ENCODE measurements at regions not wholly inside any gene's neighbourhood (a gene's known extent, or its start where the extent isn't known, plus 50 kb on each side); places are given as distances from the start of the nearest gene placed in this dataset.

GRCh38 chr16:5215901-5216300, 118.3 kb upstream of the EEF2KMT start:
- intact Hi-C loops (cut with micrococcal nuclease) (no loop called here), in situ Hi-C loops (cut with MboI; ENCODE audit: low sequenced_read_pairs) (no loop called here), dilution Hi-C loops (cut with HindIII; ENCODE audit: low sequenced_read_pairs, unreplicated experiment) (no loop called here)
- Histone ChIP-seq H2BK5ac (ENCODE audit: low read depth, low read length, poor library complexity, severe bottlenecking) (no peak overlapping the region), H3K9ac (ENCODE audit: low read depth, low read length) (no peak overlapping the region), H4K8ac (ENCODE audit: low read depth in 2 of 2, low read length in 2 of 2) (no peak overlapping the region), H3K14ac (replicated peaks; ENCODE audit: low read depth, low read length) (no peak overlapping the region), H2AK5ac (ENCODE audit: low read depth, low read length) (no peak overlapping the region), H2AK9ac (replicated peaks; ENCODE audit: low read depth, low read length, poor library complexity) (no peak overlapping the region), H2BK120ac (ENCODE audit: low read depth, low read length) (no peak overlapping the region), H3K4me2 (ENCODE audit: low read depth, low read length) (no peak overlapping the region), H3K4me1 (ENCODE audit: control insufficient read depth, insufficient read depth, low read length) (no peaks in the 10 kb centered on the region), H3K4me3 (ENCODE audit: insufficient read depth, low read depth, low read length) (no peak overlapping the region), H3K4ac (ENCODE audit: low read depth, low read length) (no peak overlapping the region), H2BK20ac (ENCODE audit: low read depth, low read length) (no peak overlapping the region), H3K56ac (ENCODE audit: extremely low read depth, insufficient read depth, low read length) (no peak overlapping the region), H3K36me3 (ENCODE audit: control insufficient read depth, insufficient read depth, low read length) (no peaks in the 10 kb centered on the region), H3K27ac (ENCODE audit: insufficient read depth, low read length) (no peak overlapping the region), H3K18ac (ENCODE audit: low read depth, low read length) (no peak overlapping the region), H3K79me1 (ENCODE audit: low read depth in 1 of 2, low read length in 2 of 2) (no peaks in the 10 kb centered on the region), H3K27me3 (ENCODE audit: control insufficient read depth, insufficient read depth, low read length) (no peaks in the 10 kb centered on the region), H3K9me3 (ENCODE audit: control insufficient read depth, insufficient read depth, low read length) (peaks cover 12% of the 10 kb centered on the region), H4K91ac (ENCODE audit: insufficient read depth, low read depth, low read length) (no peak overlapping the region), H2AFZ (replicated peaks; ENCODE audit: low read length, poor library complexity) (no peak overlapping the region), H3K23ac (ENCODE audit: low read depth, low read length) (no peak overlapping the region), H4K20me1 (ENCODE audit: insufficient read depth, low read length) (no peaks in the 10 kb centered on the region), H3K9me1 (ENCODE audit: insufficient read depth, low read length) (no peaks in the 10 kb centered on the region), H2BK15ac (ENCODE audit: low read depth, low read length) (no peak overlapping the region), H4K5ac (ENCODE audit: low read depth, low read length) (no peak overlapping the region)
- ATAC-seq (ENCODE audit: low read depth) (no peak), DNase-seq (no peak)
- BruUV-seq (replicated peaks) = no TSS peak
- CTCF ChIA-PET = no interaction called here
- TF ChIP-seq NFE2L2 (IDR thresholded peaks at IDR 0.05; ENCODE audit: low read depth, low read length) (no peak), MAZ (IDR thresholded peaks at IDR 0.05; ENCODE audit: borderline replicate concordance, low read depth, low read length) (no peak), FOS (IDR thresholded peaks at IDR 0.05; ENCODE audit: low read depth, low read length) (no peak), RAD21 (IDR thresholded peaks at IDR 0.05; ENCODE audit: low read length) (no peak), BHLHE40 (IDR thresholded peaks at IDR 0.05; ENCODE audit: low read depth, low read length) (no peak), CHD1 (IDR thresholded peaks at IDR 0.05; ENCODE audit: low read depth, low read length) (no peak), CTCF (conservative IDR thresholded peaks at IDR 0.05; ENCODE audit: low read depth, low read length) (no peak), RCOR1 (IDR thresholded peaks at IDR 0.05; ENCODE audit: insufficient replicate concordance, low read length) (no peak)
- WGBS, 2 experiments (ENCODE audit: extremely low coverage in 2 of 2, insufficient read length in 1 of 2) = no CpG with 5 or more reads among the region's 2 CpGs
- POLR2A ChIA-PET (ENCODE audit: unreplicated experiment) = no interaction called here
